ENCODE measurements at regions not wholly inside any gene's neighbourhood (a gene's known extent, or its start where the extent isn't known, plus 50 kb on each side); places are given as distances from the start of the nearest gene placed in this dataset.

DNA sequence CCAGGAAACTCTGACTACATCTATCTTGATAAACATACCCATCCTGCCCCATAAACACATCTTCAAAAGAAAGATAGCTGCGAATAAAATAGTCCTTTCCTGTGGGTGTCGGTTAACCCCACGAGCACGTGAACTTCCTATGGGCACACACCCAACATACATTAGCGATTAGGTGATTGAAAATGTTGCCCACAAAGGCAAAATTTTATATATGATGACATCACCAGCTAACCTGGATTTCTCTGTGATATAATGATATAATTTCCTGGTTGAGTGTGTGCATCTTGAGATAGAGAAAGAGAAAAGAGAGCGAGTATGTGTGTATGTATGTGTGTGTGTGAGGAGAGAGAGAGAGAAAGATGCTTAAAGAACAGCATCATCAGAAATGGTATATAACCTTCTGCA, 296.1 kb downstream of the PTPRC start:
- H3K4me1 ChIP-seq (ENCODE audit: control insufficient read depth in 2 of 2, insufficient read depth in 2 of 2, low read length in 1 of 2) = no peaks in the 10 kb centered on the region

DNA sequence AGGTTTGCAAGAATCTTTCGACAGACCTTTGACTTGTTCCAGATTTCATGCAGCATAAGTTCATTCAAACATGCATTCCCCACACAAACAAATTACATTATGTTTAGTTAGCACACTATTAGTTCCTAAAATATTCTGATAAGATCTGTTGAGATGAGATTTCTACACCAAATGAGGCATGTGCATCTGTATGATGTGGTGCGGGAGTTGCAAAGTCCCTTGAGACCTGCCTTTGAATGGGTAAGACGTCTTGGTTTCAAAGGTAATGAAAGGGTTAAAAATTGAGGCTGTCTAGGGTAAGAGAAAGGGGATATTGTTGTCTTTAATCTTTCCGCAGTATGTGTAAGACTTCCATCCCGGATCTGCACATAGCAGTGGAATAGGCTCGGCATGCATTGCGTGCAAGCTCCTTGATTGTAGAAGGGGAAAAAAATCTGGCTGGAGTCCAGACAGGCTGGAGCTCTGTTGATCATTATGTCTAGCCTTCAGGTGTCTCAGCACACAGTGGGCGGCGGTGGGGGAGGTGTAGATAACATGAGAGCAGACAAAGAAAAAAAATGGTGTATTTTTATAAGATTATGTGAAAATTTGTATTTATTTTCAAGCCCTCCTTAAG, 296.6 kb downstream of the PTPRC start:
- Histone ChIP-seq H3K9me3 (ENCODE audit: control insufficient read depth in 2 of 2, insufficient read depth in 1 of 2, low read depth in 1 of 2, low read length in 1 of 2) (no peaks in the 10 kb centered on the region), H3K4me1 (ENCODE audit: control insufficient read depth in 2 of 2, insufficient read depth in 2 of 2, low read length in 1 of 2) (no peaks in the 10 kb centered on the region), H3K27ac (ENCODE audit: low read depth in 2 of 2, low read length in 1 of 2) (peak overlapping the region; percentile 49 to 58), H3K4me3 (ENCODE audit: low read depth in 1 of 2, low read length in 2 of 2) (peak overlapping the region in 1 of 2 donors; percentile 31), H3K27me3 (ENCODE audit: control insufficient read depth in 1 of 2, insufficient read depth in 2 of 2, low read length in 2 of 2) (no peaks in the 10 kb centered on the region), H3K36me3 (ENCODE audit: control insufficient read depth in 2 of 2, insufficient read depth in 2 of 2, low read length in 1 of 2) (no peaks in the 10 kb centered on the region)
- WGBS, 2 donors = 7 to 10% methylated on average over 9 of the region's 9 CpGs

More for the DNA sequence above, 296.1 kb downstream of the PTPRC start:
- whole genome bisulfite sequencing, 2 donors = 21 to 34% methylated on average over 6 of the region's 6 CpGs
- Histone ChIP-seq H3K9me3 (ENCODE audit: control insufficient read depth in 2 of 2, insufficient read depth in 1 of 2, low read depth in 1 of 2, low read length in 1 of 2) (no peaks in the 10 kb centered on the region), H3K4me3 (ENCODE audit: low read depth in 1 of 2, low read length in 2 of 2) (peak overlapping the region in 1 of 2 donors; percentile 21), H3K27ac (ENCODE audit: low read depth in 2 of 2, low read length in 1 of 2) (no peak overlapping the region), H3K27me3 (ENCODE audit: control insufficient read depth in 1 of 2, insufficient read depth in 2 of 2, low read length in 2 of 2) (no peaks in the 10 kb centered on the region), H3K36me3 (ENCODE audit: control insufficient read depth in 2 of 2, insufficient read depth in 2 of 2, low read length in 1 of 2) (no peaks in the 10 kb centered on the region)

DNA sequence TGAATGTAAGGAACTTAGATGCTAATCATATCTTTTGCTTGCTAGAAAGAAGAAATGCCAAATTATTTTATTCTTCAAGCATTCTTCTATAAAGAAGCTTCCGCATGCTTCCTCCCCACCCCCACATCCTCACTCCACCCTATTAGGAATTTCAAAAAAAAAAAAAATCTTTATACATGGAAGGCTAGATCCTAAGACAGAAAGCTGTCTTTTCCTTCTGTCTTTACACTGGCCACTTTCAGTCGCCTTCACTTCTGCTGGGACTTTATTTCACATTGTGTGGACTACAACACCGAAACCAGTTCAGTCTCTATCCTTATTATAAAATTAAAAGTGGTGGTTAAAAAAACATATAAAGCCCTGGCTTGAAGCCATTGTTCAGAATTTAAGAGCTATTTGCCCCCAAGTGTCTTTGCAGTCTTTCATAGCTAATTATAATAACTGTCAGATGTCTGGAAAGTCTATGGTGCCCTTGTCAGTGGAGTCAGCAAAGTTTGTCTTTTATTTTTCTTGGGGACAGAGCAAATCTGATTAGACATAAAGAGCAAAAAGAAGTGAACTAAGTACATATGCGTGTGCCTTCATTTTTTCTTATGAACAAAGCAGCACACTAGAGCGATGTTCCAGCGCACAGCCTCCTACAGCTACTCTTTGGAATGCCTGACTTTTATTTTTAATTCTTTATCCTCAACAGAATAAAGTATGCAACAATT, 297.7 kb downstream of the PTPRC start:
- 11 to 12% methylated on average over 6 of the region's 6 CpGs for WGBS, 2 donors
- Histone ChIP-seq H3K27ac (ENCODE audit: low read depth in 2 of 2, low read length in 1 of 2) (no peak overlapping the region), H3K4me3 (ENCODE audit: low read depth in 1 of 2, low read length in 2 of 2) (peak overlapping the region in 1 of 2 donors; percentile 30), H3K27me3 (ENCODE audit: control insufficient read depth in 1 of 2, insufficient read depth in 2 of 2, low read length in 2 of 2) (no peaks in the 10 kb centered on the region), H3K4me1 (ENCODE audit: control insufficient read depth in 2 of 2, insufficient read depth in 2 of 2, low read length in 1 of 2) (no peaks in the 10 kb centered on the region), H3K36me3 (ENCODE audit: control insufficient read depth in 2 of 2, insufficient read depth in 2 of 2, low read length in 1 of 2) (no peaks in the 10 kb centered on the region), H3K9me3 (ENCODE audit: control insufficient read depth in 2 of 2, insufficient read depth in 1 of 2, low read depth in 1 of 2, low read length in 1 of 2) (no peaks in the 10 kb centered on the region)

DNA sequence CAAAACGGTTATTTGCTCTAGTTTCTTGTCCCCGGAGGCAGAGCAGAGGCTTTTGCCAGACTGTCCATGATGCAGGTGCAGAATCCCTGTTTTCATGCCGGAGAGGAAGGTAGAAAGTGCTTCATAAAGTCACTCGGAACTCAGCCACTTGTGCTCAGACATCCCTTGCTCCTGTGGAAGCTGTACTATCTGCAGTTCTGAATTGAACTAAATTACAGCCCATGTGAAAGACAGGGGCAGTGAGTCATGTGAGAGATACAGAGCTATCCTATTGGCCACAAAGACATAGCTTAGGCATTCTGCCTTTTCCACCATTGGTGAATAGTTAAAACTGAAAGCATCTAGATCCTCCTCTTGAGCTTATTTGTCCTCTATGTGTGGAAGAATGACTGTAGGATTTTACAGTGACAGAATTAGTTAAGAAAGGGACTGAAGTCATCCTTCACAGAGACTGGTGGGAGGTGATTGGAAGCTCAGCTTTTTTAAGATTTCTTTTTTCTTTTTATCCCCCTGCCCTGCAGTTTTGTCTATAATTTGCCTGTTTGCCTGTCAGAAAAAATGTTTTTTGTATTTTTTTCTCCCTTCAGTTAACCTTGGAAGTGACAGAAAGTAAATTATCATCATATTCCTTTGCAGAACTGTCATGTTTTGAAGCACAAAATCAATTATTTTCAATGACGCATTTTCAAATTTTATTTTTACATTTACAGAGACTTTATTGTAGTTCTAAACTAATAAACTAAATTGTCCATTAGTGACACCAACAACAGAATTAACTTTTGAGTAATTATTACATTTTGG, 298.6 kb downstream of the PTPRC start:
- Histone ChIP-seq H3K27ac (ENCODE audit: low read depth in 2 of 2, low read length in 1 of 2) (peak overlapping the region in 1 of 2 donors; percentile 55), H3K4me3 (ENCODE audit: low read depth in 1 of 2, low read length in 2 of 2) (peak overlapping the region; percentile 30 to 32), H3K4me1 (ENCODE audit: control insufficient read depth in 2 of 2, insufficient read depth in 2 of 2, low read length in 1 of 2) (no peaks in the 10 kb centered on the region), H3K36me3 (ENCODE audit: control insufficient read depth in 2 of 2, insufficient read depth in 2 of 2, low read length in 1 of 2) (no peaks in the 10 kb centered on the region), H3K9me3 (ENCODE audit: control insufficient read depth in 2 of 2, insufficient read depth in 1 of 2, low read depth in 1 of 2, low read length in 1 of 2) (no peaks in the 10 kb centered on the region), H3K27me3 (ENCODE audit: control insufficient read depth in 1 of 2, insufficient read depth in 2 of 2, low read length in 2 of 2) (no peaks in the 10 kb centered on the region)
- 20 to 22% methylated on average over 5 of the region's 5 CpGs for WGBS, 2 donors

DNA sequence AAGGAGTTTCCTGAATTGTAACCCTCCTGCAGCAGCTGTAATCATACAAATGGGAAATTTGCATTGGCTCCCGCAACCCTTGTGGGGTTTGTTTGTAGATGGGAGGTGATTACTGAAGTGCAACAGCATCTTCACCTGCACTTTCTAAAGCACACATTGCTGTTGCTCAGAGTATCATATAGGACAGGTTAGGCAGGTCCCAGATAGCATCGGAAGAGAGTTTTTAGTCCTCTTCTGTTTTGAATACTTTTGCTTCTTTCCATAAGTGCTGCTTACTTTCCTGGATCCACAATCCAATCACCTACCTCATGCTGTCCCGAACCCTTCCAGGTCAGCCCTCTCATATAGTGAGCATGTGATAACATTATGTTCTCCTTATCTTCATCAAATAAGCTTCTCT, 300.4 kb downstream of the PTPRC start:
- no peak overlapping the region for H3K27ac ChIP-seq (ENCODE audit: low read depth in 2 of 2, low read length in 1 of 2)
- H3K4me3 ChIP-seq (ENCODE audit: low read depth in 1 of 2, low read length in 2 of 2) = no peak overlapping the region
- no peaks in the 10 kb centered on the region for H3K9me3 ChIP-seq (ENCODE audit: control insufficient read depth in 2 of 2, insufficient read depth in 1 of 2, low read depth in 1 of 2, low read length in 1 of 2)
- H3K27me3 ChIP-seq (ENCODE audit: control insufficient read depth in 1 of 2, insufficient read depth in 2 of 2, low read length in 2 of 2) = no peaks in the 10 kb centered on the region
- 74 to 77% methylated on average over 3 of the region's 3 CpGs for WGBS, 2 donors
- H3K36me3 ChIP-seq (ENCODE audit: control insufficient read depth in 2 of 2, insufficient read depth in 2 of 2, low read length in 1 of 2) = no peaks in the 10 kb centered on the region
- no peaks in the 10 kb centered on the region for H3K4me1 ChIP-seq (ENCODE audit: control insufficient read depth in 2 of 2, insufficient read depth in 2 of 2, low read length in 1 of 2)

DNA sequence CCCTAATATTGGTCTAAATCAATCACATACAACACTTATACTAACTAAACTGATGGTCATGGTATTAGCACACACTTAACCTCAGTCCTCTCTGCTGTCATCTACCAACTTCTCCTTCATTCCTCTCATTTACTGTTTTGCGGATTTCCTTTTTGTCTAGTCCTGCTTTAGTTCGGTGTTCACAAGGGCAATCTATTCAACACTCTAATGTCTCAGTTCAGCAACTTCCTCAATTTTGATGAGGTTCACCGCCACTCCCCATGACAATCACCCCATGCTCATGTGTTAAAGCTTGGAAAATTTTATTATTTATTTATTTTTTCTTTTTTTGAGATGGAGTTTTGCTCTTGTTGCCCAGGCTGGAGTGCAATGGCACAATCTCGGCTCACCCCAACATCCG, 301.1 kb downstream of the PTPRC start:
- no peak overlapping the region for H3K4me3 ChIP-seq (ENCODE audit: low read depth in 1 of 2, low read length in 2 of 2)
- H3K27me3 ChIP-seq (ENCODE audit: control insufficient read depth in 1 of 2, insufficient read depth in 2 of 2, low read length in 2 of 2) = no peaks in the 10 kb centered on the region
- no peaks in the 10 kb centered on the region for H3K36me3 ChIP-seq (ENCODE audit: control insufficient read depth in 2 of 2, insufficient read depth in 2 of 2, low read length in 1 of 2)
- no peak overlapping the region for H3K27ac ChIP-seq (ENCODE audit: low read depth in 2 of 2, low read length in 1 of 2)
- WGBS, 2 donors = 89 to 96% methylated on average over 5 of the region's 5 CpGs
- H3K9me3 ChIP-seq (ENCODE audit: control insufficient read depth in 2 of 2, insufficient read depth in 1 of 2, low read depth in 1 of 2, low read length in 1 of 2) = no peaks in the 10 kb centered on the region
- H3K4me1 ChIP-seq (ENCODE audit: control insufficient read depth in 2 of 2, insufficient read depth in 2 of 2, low read length in 1 of 2) = no peaks in the 10 kb centered on the region

DNA sequence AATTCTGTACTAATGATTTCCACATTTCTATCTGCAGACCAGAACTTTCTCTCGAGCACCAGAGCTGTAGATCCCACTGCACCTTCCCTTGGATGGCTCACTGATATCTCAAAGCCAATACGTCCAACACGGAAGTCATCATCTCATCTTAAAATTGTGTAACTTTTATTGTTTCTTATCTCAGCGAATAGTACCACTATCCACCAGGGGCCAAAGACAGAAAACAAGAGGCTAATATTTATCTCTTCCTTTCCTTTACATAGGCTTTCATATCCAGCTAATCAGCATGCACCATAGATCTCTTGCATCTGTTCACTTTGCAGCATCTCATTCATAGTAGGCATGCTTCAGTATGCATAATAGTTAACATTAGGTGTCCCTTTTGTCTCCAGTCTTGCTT, 303.6 kb downstream of the PTPRC start:
- WGBS, 2 donors = 80 to 86% methylated on average over 4 of the region's 4 CpGs
- H3K4me3 ChIP-seq (ENCODE audit: low read depth in 1 of 2, low read length in 2 of 2) = no peak overlapping the region

DNA sequence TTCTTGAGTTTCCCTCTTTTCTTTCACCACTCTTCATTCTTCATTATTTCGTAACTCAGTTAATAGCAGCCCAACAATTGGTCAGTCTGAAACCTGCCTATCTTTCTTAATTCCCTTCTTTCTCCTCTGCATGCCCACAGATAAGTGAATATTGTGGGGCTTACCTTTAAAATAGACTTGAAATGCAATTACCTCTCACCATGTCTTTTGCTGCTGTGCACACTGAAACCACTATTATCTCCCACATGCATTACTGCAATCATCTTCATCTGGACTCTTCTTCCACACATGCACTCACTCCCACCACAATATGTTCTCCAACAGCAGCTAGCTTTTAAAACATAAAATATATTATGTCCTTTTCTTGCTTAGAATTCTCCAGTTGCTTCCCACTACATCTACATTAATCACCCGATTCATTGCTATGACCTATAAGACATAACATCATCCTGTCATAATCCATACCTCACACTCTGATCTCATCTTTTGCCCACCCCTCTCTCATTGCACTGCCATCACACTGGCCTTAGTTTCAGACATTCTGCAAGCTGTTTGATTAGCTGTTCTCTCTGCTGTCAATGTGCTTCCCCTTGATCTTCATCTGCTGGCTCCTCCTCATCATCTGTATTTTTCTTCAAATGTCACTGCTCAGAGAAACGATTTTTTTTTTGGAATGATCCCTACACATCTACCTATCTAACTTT, 304.8 kb downstream of the PTPRC start:
- H3K9me3 ChIP-seq (ENCODE audit: control insufficient read depth in 2 of 2, insufficient read depth in 1 of 2, low read depth in 1 of 2, low read length in 1 of 2) = no peaks in the 10 kb centered on the region
- no peak overlapping the region for H3K27ac ChIP-seq (ENCODE audit: low read depth in 2 of 2, low read length in 1 of 2)
- H3K36me3 ChIP-seq (ENCODE audit: control insufficient read depth in 2 of 2, insufficient read depth in 2 of 2, low read length in 1 of 2) = no peaks in the 10 kb centered on the region
- H3K4me3 ChIP-seq (ENCODE audit: low read depth in 1 of 2, low read length in 2 of 2) = no peak overlapping the region
- no peaks in the 10 kb centered on the region for H3K4me1 ChIP-seq (ENCODE audit: control insufficient read depth in 2 of 2, insufficient read depth in 2 of 2, low read length in 1 of 2)
- H3K27me3 ChIP-seq (ENCODE audit: control insufficient read depth in 1 of 2, insufficient read depth in 2 of 2, low read length in 2 of 2) = no peaks in the 10 kb centered on the region
- 74 to 83% methylated on average over 3 of the region's 3 CpGs for WGBS, 2 donors

More for the DNA sequence above, 303.6 kb downstream of the PTPRC start:
- Histone ChIP-seq H3K36me3 (ENCODE audit: control insufficient read depth in 2 of 2, insufficient read depth in 2 of 2, low read length in 1 of 2) (no peaks in the 10 kb centered on the region), H3K9me3 (ENCODE audit: control insufficient read depth in 2 of 2, insufficient read depth in 1 of 2, low read depth in 1 of 2, low read length in 1 of 2) (no peaks in the 10 kb centered on the region), H3K4me1 (ENCODE audit: control insufficient read depth in 2 of 2, insufficient read depth in 2 of 2, low read length in 1 of 2) (no peaks in the 10 kb centered on the region), H3K27me3 (ENCODE audit: control insufficient read depth in 1 of 2, insufficient read depth in 2 of 2, low read length in 2 of 2) (no peaks in the 10 kb centered on the region), H3K27ac (ENCODE audit: low read depth in 2 of 2, low read length in 1 of 2) (no peak overlapping the region)

GRCh38 chr1:198947456-198947855, 308.6 kb downstream of the PTPRC start:
- Histone ChIP-seq H3K27ac (ENCODE audit: low read depth in 2 of 2, low read length in 1 of 2) (no peak overlapping the region), H3K27me3 (ENCODE audit: control insufficient read depth in 1 of 2, insufficient read depth in 2 of 2, low read length in 2 of 2) (no peaks in the 10 kb centered on the region), H3K4me3 (ENCODE audit: low read depth in 1 of 2, low read length in 2 of 2) (no peak overlapping the region), H3K36me3 (ENCODE audit: control insufficient read depth in 2 of 2, insufficient read depth in 2 of 2, low read length in 1 of 2) (no peaks in the 10 kb centered on the region), H3K4me1 (ENCODE audit: control insufficient read depth in 2 of 2, insufficient read depth in 2 of 2, low read length in 1 of 2) (no peaks in the 10 kb centered on the region), H3K9me3 (ENCODE audit: control insufficient read depth in 2 of 2, insufficient read depth in 1 of 2, low read depth in 1 of 2, low read length in 1 of 2) (peaks cover 0 to 3% of the 10 kb centered on the region in 2 donors)
- 66 to 68% methylated on average over 1 of the region's 1 CpG for WGBS, 2 donors

Measured in esophagus (tissue), 2 donors.